WI38 (cell line): ENCODE measurements at regions not wholly inside any gene's neighbourhood (a gene's known extent, or its start where the extent isn't known, plus 50 kb on each side); places are given as distances from the start of the nearest gene placed in this dataset.

Experiments
- H3K4me3 ChIP-seq: 2 replicates; pipeline ENCODE4 v1.5.1; 2011; ENCODE audit warnings: low read depth, mild to moderate bottlenecking, control low read depth, low read length
- CTCF ChIP-seq: IDR thresholded peaks from 2 replicates; pipeline ENCODE4 v1.5.1; 2012; ENCODE audit warnings: low read depth, mild to moderate bottlenecking, control low read depth, low read length

DNA sequence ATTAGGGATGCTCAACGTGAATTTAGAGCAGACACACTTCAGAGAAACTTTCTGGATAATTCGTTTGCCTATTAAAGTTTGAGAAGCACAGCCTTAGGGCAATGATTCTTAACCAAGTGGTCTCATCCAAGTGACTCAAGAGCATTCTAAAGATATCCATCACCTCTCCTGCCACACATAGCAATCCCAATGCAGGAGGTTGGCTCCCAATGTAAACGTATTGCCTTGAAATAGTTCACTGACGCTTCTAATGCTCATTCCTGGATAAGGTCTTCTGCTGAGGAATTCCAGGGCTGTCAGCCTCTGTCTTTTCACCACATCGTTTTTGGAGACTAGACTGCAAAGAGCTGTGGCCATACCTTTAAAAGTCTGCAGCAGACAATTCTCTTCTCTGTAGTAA lies 279.8 kb upstream of the DACH1 start:
- TF ChIP-seq CTCF = no peak

DNA sequence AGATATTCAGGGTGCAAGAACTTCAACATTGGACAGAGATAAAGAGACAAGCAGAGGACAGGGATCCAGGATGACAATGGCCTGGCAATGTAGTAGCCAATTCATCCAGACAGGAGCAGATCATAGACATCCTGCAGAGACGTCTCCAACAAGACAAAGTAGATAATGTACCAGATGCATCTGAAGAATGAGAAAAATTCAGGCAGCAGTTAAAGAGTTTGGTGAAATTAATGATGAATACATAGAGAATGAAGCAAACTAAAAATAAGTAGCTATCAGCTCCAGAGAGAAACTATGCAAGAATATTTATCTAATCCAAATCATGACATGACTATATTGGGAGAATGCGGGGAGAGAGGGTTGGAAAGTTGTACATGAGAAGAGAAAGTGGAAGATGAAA lies 278.4 kb upstream of the DACH1 start:
- H3K4me3 ChIP-seq = no peak overlapping the region
- no peak for TF ChIP-seq CTCF

More for the DNA sequence above, 279.8 kb upstream of the DACH1 start:
- no peak overlapping the region for H3K4me3 ChIP-seq

DNA sequence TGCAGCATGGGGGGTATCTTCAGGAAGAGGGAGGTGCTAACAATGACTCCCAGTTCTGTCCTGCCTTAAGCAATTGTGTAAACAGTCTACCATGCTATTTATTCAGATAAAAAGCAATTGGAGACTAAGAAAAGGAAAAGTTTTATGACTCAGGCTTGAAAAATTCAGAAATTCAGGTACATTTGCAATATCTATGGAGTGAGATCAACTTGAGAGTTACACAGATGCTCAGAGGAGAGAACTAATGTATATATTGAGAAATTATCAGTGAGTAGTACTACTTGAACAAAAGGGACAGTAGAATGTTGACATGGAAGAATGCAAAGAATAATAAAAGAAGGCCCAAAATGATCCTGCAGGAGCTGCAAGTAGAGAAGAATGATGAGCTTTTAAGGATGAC lies 277.6 kb upstream of the DACH1 start:
- H3K4me3 ChIP-seq = no peak overlapping the region
- TF ChIP-seq CTCF = no peak

DNA sequence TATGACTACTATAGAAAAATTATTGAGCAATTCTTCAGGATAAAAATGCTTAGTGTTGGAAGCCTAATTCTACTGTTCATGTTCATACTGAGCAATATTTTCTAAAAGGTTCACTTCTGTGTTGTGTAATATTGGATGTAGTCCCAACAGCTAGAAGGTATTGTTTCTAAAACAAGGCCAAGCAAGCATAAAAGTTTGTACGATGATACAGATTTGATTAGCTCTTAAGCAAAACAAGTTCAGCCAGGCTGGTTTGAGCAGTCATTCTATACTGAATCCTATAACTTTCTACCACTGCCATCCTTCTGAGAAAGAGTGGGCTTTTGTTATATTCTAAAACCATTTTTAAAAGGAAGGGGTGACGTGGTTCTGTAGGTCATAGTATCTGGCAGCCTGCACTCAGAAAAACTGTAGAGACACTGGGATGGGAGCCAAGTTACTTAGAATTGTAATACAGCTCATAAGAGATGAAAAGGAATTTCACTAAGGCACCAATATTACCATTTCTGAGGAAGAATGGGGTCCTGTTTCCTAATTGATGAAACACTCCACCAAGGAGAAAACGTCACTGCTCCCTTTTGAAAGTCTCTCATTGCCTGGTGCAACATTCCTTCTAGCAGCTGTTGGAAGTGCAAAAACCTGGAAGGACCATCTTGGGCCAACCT lies 275.0 kb upstream of the DACH1 start:
- TF ChIP-seq CTCF = no peak
- H3K4me3 ChIP-seq = no peak overlapping the region

- TF ChIP-seq CTCF = no peak
Measured at GRCh38 chr13:72139192-72139591, 272.2 kb upstream of the DACH1 start.

DNA sequence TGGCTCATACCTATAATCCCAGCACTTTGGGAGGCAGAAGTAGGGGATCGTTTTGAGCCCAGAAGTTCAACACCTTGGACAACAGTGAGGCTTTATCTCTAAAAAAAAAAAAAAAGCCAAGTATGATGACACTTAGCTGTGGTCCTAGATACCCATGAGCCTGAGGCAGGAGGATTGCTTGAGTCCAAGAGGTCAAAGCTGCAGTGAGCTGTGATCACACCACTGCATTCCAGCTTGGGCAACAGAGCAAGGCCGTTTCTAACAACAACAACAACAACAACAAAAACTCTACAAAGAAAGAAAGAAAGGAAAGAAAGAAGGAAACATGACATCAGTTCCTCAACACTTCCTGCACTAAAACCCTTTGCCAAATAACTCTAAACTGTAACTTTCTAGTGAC lies 265.1 kb upstream of the DACH1 start:
- no peak overlapping the region for H3K4me3 ChIP-seq
- TF ChIP-seq CTCF = no peak

More at GRCh38 chr13:72139192-72139591, 272.2 kb upstream of the DACH1 start:
- H3K4me3 ChIP-seq = no peak overlapping the region

DNA sequence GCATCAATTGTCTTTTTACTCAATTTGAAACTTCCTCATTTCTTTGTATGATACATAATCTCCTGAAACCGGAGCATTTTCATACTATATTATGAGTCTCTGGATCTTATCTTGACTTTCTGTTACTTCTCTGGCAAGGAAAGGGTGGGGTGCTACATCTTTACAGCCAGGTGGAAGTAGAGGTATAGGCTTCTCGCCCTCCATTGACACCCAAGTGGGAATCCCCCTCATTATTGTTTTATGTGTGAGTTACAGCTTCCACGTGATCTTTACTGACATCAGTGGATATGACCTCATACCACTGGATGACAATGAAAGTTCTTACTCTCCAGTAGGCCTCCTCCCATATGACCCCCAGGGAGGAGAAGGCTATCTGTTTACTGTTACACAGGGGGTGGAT lies 262.1 kb upstream of the DACH1 start:
- TF ChIP-seq CTCF = no peak
- H3K4me3 ChIP-seq = no peak overlapping the region
